ENCODE measurements at regions not wholly inside any gene's neighbourhood (a gene's known extent, or its start where the extent isn't known, plus 50 kb on each side); places are given as distances from the start of the nearest gene placed in this dataset.

DNA sequence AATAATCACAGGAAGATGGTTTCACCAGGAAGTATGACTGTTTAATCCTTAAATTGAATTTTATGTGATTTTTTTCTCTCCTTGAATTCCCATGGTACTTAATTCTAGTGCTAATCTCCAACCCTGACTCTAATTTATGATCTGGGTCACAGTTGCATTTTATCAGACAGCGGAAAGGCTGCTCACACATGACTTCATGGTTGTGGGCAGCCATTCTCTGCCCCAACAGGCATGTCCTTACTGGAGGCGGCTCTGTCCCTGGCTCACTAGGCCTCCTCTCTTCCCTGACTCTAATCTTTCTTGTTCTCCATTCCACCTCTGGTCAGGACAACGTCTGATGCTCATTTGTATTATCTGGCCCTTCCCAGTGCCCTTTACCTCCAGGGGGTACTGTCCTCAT is 184.4 kb downstream of the CHST1 start:
- TF ChIP-seq, protein P1, sequence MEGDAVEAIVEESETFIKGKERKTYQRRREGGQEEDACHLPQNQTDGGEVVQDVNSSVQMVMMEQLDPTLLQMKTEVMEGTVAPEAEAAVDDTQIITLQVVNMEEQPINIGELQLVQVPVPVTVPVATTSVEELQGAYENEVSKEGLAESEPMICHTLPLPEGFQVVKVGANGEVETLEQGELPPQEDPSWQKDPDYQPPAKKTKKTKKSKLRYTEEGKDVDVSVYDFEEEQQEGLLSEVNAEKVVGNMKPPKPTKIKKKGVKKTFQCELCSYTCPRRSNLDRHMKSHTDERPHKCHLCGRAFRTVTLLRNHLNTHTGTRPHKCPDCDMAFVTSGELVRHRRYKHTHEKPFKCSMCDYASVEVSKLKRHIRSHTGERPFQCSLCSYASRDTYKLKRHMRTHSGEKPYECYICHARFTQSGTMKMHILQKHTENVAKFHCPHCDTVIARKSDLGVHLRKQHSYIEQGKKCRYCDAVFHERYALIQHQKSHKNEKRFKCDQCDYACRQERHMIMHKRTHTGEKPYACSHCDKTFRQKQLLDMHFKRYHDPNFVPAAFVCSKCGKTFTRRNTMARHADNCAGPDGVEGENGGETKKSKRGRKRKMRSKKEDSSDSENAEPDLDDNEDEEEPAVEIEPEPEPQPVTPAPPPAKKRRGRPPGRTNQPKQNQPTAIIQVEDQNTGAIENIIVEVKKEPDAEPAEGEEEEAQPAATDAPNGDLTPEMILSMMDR (IDR thresholded peaks at IDR 0.05; ENCODE audit: unreplicated experiment): no peak
- CTCF ChIA-PET: no interaction called here
- Mint-ChIP-seq H3K4me3 (ENCODE audit: low read depth, unreplicated experiment) (no peak overlapping the region), H3K36me3 (ENCODE audit: insufficient read depth, unreplicated experiment) (no peaks in the 10 kb centered on the region), H3K27ac (ENCODE audit: unreplicated experiment) (no peak overlapping the region), H3K9me3 (ENCODE audit: low read depth, unreplicated experiment) (no peaks in the 10 kb centered on the region), H3K27me3 (ENCODE audit: unreplicated experiment) (peaks cover 100% of the 10 kb centered on the region), H3K4me1 (ENCODE audit: low read depth, unreplicated experiment) (no peaks in the 10 kb centered on the region)
- DNase-seq: no peak
- intact Hi-C loops (cut with micrococcal nuclease; ENCODE audit: unreplicated experiment): no loop called here
- BruUV-seq (replicated peaks): no TSS peak

DNA sequence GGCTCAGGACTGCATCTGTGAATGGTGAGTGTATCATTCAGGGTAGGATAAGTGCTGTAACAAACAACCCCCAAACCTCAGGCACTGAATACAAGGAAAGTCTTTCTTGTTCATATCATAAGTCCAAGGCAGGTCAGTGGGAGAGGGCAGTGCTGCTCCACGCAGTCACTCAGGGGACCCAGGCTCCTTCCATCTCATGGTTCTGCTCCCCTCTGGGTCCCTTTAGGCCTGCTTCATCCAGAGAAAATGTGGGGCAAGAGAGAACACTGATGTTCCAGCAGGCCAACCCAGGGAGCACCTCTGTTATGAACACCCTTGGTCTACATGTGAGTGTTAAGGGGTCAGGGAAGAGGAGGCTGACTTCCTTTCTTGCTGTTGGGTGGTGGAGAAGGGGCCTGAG is 187.8 kb downstream of the CHST1 start:
- intact Hi-C loops (cut with micrococcal nuclease; ENCODE audit: unreplicated experiment): no loop called here
- CTCF ChIA-PET: no interaction called here
- H3K4me3 Mint-ChIP-seq (ENCODE audit: low read depth, unreplicated experiment): no peak overlapping the region
- no peak for DNase-seq
- no peaks in the 10 kb centered on the region for H3K9me3 Mint-ChIP-seq (ENCODE audit: low read depth, unreplicated experiment)
- no peaks in the 10 kb centered on the region for H3K4me1 Mint-ChIP-seq (ENCODE audit: low read depth, unreplicated experiment)
- no peak overlapping the region for H3K27ac Mint-ChIP-seq (ENCODE audit: unreplicated experiment)
- TF ChIP-seq, protein P1 (IDR thresholded peaks at IDR 0.05; ENCODE audit: unreplicated experiment): no peak
- peaks cover 100% of the 10 kb centered on the region for H3K27me3 Mint-ChIP-seq (ENCODE audit: unreplicated experiment)
- no TSS peak for BruUV-seq (replicated peaks)
- no peaks in the 10 kb centered on the region for H3K36me3 Mint-ChIP-seq (ENCODE audit: insufficient read depth, unreplicated experiment)

DNA sequence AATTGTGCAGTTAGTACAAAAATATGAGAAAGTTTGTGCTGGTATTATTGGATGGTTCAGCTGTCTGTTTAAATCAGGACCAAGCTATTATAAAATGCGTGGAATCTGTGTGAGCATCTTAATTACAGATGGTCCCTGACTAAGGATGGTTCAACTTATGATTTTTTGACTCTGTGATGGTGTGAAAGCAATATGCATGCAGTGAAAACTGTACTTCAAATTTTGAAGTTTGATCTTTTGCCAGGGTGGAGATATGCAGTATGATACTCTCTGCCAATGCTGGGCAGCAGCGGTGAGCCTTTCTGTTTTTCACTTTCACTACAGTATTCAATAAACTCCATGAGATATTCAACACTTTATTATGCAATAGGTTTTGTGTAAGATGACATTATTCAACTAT is 189.3 kb downstream of the CHST1 start:
- TF ChIP-seq, protein P1 (IDR thresholded peaks at IDR 0.05; ENCODE audit: unreplicated experiment): no peak
- intact Hi-C loops (cut with micrococcal nuclease; ENCODE audit: unreplicated experiment): no loop called here
- DNase-seq: no peak
- Mint-ChIP-seq H3K27me3 (ENCODE audit: unreplicated experiment) (peaks cover 100% of the 10 kb centered on the region), H3K4me3 (ENCODE audit: low read depth, unreplicated experiment) (no peak overlapping the region), H3K27ac (ENCODE audit: unreplicated experiment) (no peak overlapping the region), H3K36me3 (ENCODE audit: insufficient read depth, unreplicated experiment) (no peaks in the 10 kb centered on the region), H3K4me1 (ENCODE audit: low read depth, unreplicated experiment) (no peaks in the 10 kb centered on the region), H3K9me3 (ENCODE audit: low read depth, unreplicated experiment) (no peaks in the 10 kb centered on the region)
- CTCF ChIA-PET: no interaction called here
- no TSS peak for BruUV-seq (replicated peaks)

DNA sequence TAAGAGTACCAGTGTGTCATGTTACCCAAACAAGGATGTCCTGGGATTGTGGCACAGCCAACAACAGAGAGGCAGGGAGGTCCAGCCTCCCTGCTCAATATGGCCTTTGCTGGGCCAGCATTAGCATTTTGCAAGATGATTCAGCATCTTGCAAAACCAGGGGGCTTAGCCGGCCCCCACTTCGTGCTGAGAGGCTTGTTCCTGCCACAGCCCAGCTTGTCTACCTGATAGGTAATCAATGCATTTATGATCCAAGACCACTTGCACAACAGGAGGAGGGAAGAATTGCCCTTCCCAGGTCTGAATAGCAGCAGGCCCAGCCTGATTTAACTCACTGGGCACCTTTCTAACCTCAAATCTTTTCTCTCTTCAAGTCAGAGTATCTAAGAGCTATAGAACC is 189.0 kb upstream of the SYT13 start:
- no peak overlapping the region for H3K27ac Mint-ChIP-seq (ENCODE audit: unreplicated experiment)
- H3K9me3 Mint-ChIP-seq (ENCODE audit: low read depth, unreplicated experiment): no peaks in the 10 kb centered on the region
- intact Hi-C loops (cut with micrococcal nuclease; ENCODE audit: unreplicated experiment): no loop called here
- CTCF ChIA-PET: no interaction called here
- BruUV-seq (replicated peaks): no TSS peak
- H3K27me3 Mint-ChIP-seq (ENCODE audit: unreplicated experiment): peaks cover 100% of the 10 kb centered on the region
- TF ChIP-seq, protein P1 (IDR thresholded peaks at IDR 0.05; ENCODE audit: unreplicated experiment): no peak
- H3K4me1 Mint-ChIP-seq (ENCODE audit: low read depth, unreplicated experiment): no peaks in the 10 kb centered on the region
- no peak for DNase-seq
- no peak overlapping the region for H3K4me3 Mint-ChIP-seq (ENCODE audit: low read depth, unreplicated experiment)
- no peaks in the 10 kb centered on the region for H3K36me3 Mint-ChIP-seq (ENCODE audit: insufficient read depth, unreplicated experiment)

Data from Calu3 (cell line).